Fibroblast of villous mesenchyme (primary cell): ENCODE measurements at regions not wholly inside any gene's neighbourhood (a gene's known extent, or its start where the extent isn't known, plus 50 kb on each side); places are given as distances from the start of the nearest gene placed in this dataset.

Source experiments
- DNase-seq: peaks from one replicate; pipeline ENCODE4 v3.0.0-alpha.2; 2010; ENCODE audit warnings: low read depth
- H3K4me3 ChIP-seq: 2 replicates; pipeline ENCODE4 v1.5.1; 2011; ENCODE audit warnings: low read depth, mild to moderate bottlenecking, low read length
- CTCF ChIP-seq: IDR thresholded peaks from 2 replicates; pipeline ENCODE4 v1.5.1; 2012; ENCODE audit warnings: low read depth, mild to moderate bottlenecking, low read length; ENCODE audit not compliant: insufficient read depth

GRCh38 chr6:91127752-91128151 lies 540.9 kb upstream of the MAP3K7 start:
- DNase-seq, result no peak
- TF ChIP-seq CTCF, result no peak
- H3K4me3 ChIP-seq, result no peak overlapping the region

- H3K4me3 ChIP-seq, result no peak overlapping the region
- TF ChIP-seq CTCF, result no peak
- no peak for DNase-seq
Measured at GRCh38 chr6:91126876-91127275, 540.0 kb upstream of the MAP3K7 start.

DNA sequence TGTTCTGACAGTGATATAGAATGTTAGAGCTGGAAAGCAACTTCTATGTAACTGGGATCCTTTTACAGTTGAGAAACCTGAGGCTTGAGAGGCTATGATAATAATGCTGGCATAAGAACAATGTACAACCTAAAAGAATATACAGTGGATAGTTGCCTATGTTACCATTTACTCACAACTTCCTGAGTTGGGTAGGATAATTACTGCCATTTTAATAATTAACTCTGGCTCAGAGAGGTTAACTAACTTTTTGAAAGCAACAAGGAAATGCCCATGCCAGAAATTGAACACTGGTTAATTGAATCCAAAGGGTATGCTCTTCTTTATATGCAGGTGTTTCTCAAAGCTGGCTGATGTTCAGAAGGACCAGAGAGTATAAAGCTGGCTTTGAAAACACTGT lies 530.7 kb upstream of the MAP3K7 start:
- no peak for TF ChIP-seq CTCF

DNA sequence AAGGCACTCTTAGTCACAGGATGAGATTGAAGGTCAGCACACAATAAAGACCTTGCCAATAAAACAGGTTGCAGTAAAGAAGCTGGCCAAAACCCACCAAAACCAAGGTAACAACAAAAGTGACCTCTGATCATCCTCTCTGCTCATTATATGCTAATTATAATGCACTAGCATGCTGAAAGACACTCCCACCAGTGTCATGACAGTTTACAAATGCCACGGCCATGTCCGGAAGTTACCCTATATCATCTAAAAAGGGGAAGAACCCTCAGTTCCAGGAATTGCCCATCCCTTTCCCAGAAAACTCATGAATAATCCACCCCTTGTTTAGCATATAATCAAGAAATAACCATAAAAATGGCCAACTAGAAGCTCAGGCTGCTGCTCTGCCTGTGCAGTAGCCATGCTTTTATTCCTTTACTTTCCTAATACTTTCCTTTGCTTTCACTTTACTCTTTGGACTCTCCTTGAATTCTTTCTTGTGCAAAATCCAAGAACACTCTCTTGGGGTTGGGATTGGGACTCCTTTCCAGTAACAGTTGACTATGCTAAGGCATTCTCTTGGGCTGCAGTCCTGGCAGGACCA lies 527.3 kb upstream of the MAP3K7 start:
- TF ChIP-seq CTCF, result no peak
- H3K4me3 ChIP-seq, result no peak overlapping the region
- DNase-seq, result no peak

More for the DNA sequence above, 530.7 kb upstream of the MAP3K7 start:
- H3K4me3 ChIP-seq, result no peak overlapping the region
- DNase-seq, result no peak

GRCh38 chr6:91106083-91106482 lies 519.2 kb upstream of the MAP3K7 start:
- TF ChIP-seq CTCF, result no peak
- DNase-seq, result no peak
- H3K4me3 ChIP-seq, result no peak overlapping the region

DNA sequence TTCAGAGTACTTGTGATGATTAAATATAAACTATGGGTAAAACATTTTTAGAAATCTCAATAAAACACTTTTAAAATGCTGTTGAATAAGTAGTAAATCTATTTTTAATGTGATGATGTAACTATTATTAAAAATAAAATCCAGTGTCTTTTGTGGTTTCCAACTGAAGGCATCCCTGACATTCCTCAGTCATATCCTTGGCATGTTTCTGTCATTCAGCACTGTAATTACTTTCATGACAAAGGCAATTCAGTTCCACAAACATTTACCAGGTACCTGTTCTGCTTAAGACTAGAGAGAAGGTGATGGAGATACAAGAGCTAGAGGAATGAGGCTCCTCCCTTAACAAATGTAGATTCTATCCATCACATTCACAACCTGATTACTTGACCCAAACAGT lies 518.7 kb upstream of the MAP3K7 start:
- no peak for TF ChIP-seq CTCF
- no peak for DNase-seq
- no peak overlapping the region for H3K4me3 ChIP-seq

DNA sequence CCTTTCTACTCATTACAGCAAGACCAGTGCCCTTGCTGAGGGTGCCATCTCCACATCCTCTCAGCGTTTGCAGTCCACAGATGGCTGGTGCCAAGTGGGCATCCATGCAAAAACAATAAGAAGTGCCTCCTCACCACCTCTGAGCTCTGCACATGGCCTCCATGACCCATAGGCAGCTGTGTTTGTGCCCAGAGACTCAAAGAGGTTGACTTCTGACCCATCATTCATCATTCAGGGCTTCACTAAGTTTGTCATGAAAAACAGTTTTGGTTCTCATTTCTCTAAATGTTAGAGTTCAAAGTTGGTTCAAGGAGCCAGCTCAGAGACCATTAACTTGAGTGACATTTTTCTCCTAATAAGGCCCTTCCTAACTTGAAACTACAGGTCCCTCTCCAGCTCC lies 512.6 kb upstream of the MAP3K7 start:
- TF ChIP-seq CTCF, result no peak
- no peak for DNase-seq

More for the DNA sequence above, 512.6 kb upstream of the MAP3K7 start:
- no peak overlapping the region for H3K4me3 ChIP-seq
